VCaP (cell line): ENCODE measurements at regions not wholly inside any gene's neighbourhood (a gene's known extent, or its start where the extent isn't known, plus 50 kb on each side); places are given as distances from the start of the nearest gene placed in this dataset.
"Not testable (repeated sequence)": the region's sequence is repeated elsewhere in the genome, so short reads cannot be mapped to it uniquely, and the experiment has no call there.

Source experiments
- H3K27ac ChIP-seq: fragments of 450-650 bp; 2 replicates; pipeline ENCODE4 v1.5.1; 2017
- CTCF ChIP-seq: fragments of 450-650 bp; conservative IDR thresholded peaks from 2 replicates; pipeline ENCODE4 v1.5.1; 2017; ENCODE audit warnings: mild to moderate bottlenecking, moderate library complexity

GRCh38 chr2:57696016-57696415 is 350.6 kb upstream of the VRK2 start:
- TF ChIP-seq CTCF, result no peak
- H3K27ac ChIP-seq, result no peak overlapping the region

- no peak for TF ChIP-seq CTCF
- no peak overlapping the region for H3K27ac ChIP-seq
These were observed 348.2 kb upstream of the VRK2 start for GRCh38 chr2:57698392-57698791.

DNA sequence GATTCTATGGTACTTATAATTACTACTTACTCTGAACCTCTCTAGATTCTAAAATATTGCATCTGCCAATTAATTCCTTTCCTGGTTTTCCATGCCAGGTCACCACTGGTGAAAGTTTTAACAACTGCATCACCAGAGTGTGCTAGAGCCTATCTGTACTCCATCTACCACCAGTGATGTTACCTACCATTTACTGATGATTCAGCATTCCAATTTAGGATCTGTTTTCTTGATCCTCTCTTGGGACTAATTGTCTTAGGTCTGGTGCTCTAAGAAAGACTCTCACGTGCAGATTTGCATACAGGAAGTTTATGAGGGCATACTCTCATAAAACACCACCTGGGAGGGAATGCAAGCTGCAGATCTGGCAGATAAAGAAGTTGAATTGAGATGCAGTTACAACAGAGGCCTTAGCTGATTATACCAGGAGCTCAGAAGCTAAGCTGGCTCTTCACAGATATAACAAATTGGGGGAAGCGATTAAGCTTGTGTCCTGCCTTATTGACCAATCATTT is 347.6 kb upstream of the VRK2 start:
- H3K27ac ChIP-seq, result no peak overlapping the region
- TF ChIP-seq CTCF, result no peak

- no peak overlapping the region for H3K27ac ChIP-seq
- TF ChIP-seq CTCF, result no peak
These were observed 345.2 kb upstream of the VRK2 start for GRCh38 chr2:57701391-57701791.

GRCh38 chr2:57703407-57703806 is 343.2 kb upstream of the VRK2 start:
- H3K27ac ChIP-seq, result no peak overlapping the region
- TF ChIP-seq CTCF, result no peak

GRCh38 chr2:57707794-57708193 is 338.8 kb upstream of the VRK2 start:
- H3K27ac ChIP-seq, result not testable (repeated sequence)

DNA sequence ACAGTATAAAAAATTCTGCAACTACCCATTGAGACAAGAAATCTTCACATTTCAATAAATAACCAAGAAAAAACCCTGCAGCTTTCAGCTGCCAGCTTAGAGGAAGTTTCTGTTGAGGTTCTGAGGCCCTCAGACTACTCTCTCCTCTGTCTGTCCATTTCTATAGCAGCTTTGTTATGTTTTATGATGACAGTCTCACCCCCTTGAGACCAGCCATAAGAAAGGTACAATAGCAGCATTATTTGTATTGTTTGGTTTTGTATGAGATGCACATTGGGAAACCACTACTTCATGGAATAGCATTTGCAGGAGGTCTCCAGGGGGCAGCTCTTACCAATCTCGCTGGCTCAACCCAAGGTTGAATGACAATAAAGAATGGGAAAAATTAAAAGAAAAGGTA is 334.6 kb upstream of the VRK2 start:
- TF ChIP-seq CTCF, result no peak
- H3K27ac ChIP-seq, result no peak overlapping the region

GRCh38 chr2:57720728-57721627 is 325.6 kb upstream of the VRK2 start:
- no peak overlapping the region for H3K27ac ChIP-seq
- peak; percentile 89 for TF ChIP-seq CTCF
